ENCODE measurements at regions not wholly inside any gene's neighbourhood (a gene's known extent, or its start where the extent isn't known, plus 50 kb on each side); places are given as distances from the start of the nearest gene placed in this dataset.

DNA sequence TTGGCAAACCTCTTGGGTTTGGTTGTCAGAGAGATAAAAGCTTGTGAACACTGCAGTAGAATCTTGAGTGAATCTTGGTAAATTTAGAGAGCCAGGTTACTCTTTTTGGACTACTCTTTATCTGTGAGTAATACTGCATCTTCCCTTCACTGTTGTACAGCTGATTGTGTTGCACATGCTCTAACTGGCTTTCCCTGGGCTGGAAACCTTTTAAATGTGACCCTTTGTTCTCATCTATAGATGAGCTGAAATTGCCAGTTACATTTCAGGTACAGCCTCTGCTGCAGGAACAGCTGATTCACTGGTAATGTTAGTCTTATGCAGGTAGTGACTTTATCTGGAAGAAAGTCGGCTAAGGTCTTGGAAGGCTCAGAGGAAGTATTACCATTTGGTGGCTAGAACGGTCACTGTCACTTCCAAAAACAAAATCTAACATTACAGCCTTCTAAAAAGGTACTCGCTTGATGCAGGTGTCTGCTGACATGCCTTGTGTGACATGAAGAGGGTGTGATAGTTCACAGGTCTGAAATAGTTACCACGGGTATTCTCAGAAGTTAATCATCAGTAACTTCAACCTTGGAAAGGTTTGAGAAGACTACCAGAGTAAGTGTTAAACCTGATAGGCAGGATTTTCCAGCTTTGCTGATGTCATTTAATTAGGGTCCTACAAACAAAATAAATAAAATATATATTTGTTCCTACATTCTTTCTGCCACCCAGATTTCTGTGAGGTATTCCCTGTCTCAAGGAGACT is 851.1 kb downstream of the SLC4A3 start:
- no peaks in the 10 kb centered on the region for H3K36me3 ChIP-seq (replicated peaks)
- DNase-seq = no peak
- H3K4me3 ChIP-seq (ENCODE audit: low read depth, low read length) = no peak overlapping the region
- no peak overlapping the region for H3K27ac ChIP-seq
- H3K27me3 ChIP-seq (replicated peaks) = no peaks in the 10 kb centered on the region
- in situ Hi-C loops (cut with HindIII; ENCODE audit: low pct_ligation_motif_present, low sequenced_read_pairs) = no loop called here
- TF ChIP-seq, protein P1, sequence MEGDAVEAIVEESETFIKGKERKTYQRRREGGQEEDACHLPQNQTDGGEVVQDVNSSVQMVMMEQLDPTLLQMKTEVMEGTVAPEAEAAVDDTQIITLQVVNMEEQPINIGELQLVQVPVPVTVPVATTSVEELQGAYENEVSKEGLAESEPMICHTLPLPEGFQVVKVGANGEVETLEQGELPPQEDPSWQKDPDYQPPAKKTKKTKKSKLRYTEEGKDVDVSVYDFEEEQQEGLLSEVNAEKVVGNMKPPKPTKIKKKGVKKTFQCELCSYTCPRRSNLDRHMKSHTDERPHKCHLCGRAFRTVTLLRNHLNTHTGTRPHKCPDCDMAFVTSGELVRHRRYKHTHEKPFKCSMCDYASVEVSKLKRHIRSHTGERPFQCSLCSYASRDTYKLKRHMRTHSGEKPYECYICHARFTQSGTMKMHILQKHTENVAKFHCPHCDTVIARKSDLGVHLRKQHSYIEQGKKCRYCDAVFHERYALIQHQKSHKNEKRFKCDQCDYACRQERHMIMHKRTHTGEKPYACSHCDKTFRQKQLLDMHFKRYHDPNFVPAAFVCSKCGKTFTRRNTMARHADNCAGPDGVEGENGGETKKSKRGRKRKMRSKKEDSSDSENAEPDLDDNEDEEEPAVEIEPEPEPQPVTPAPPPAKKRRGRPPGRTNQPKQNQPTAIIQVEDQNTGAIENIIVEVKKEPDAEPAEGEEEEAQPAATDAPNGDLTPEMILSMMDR (IDR thresholded peaks at IDR 0.05; ENCODE audit: low read depth, low read length, missing control alignments) = no peak

DNA sequence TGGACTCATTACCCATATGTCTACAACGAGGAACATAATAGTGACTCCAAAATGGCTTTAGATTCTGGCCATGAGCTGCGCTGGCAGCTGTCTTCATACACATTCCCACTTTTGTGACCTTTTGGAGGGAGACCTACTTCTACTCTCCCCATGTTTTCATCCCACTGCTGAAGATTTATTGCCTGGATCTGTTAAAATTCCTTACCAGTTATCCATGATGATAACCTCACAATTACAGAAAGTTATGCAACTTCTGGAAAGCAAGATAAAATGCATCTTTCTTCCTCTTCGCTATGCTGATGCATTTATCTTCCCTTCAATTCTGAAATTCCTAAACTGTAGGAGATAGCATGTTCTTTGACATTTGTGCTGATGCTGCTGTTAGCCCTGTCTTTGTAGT is 855.3 kb downstream of the SLC4A3 start:
- TF ChIP-seq, protein P1 (IDR thresholded peaks at IDR 0.05; ENCODE audit: low read depth, low read length, missing control alignments) = no peak
- DNase-seq = no peak
- Histone ChIP-seq H3K27ac (no peak overlapping the region), H3K4me3 (ENCODE audit: low read depth, low read length) (no peak overlapping the region), H3K36me3 (replicated peaks) (no peaks in the 10 kb centered on the region), H3K27me3 (replicated peaks) (no peaks in the 10 kb centered on the region)
- in situ Hi-C loops (cut with HindIII; ENCODE audit: low pct_ligation_motif_present, low sequenced_read_pairs) = no loop called here

DNA sequence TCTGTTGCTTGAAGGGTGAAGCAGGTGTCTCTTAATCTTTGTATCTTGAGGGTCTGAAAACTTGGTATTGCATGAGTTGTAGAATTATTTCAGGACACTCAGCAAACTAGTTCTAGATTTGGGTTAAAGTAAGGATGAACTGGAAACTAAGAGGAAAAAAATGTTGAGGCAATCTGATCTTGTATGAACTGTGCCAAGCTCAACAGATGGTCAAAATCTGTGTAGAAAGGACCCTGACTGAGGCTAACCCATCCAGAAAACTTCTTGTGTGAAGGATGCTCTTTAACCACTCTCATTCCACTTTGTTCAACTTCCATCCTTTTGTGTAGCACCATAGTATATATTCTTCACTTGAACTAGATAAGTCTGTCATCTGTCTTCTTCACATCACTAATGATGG is 861.7 kb downstream of the SLC4A3 start:
- TF ChIP-seq, protein P1 (IDR thresholded peaks at IDR 0.05; ENCODE audit: low read depth, low read length, missing control alignments) = no peak

DNA sequence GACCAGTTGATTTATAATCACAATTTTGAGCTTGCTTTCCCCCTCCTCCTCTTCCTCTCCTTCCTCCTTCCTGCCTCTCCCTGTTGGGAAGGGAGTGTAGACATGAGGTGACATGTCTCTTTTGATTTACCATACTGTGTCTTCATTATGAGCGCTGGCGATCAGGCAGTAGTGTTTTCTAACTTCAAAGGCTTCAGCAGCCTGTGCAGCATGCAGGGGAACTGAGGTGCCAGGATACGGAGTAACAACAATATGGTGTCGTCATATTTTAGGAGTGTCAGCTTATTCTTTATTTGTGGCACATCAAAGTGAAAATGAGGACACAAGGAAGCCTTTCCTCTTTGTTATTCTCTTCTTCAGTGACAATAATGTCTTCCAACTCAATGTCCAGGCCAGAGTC is 864.2 kb downstream of the SLC4A3 start:
- no peaks in the 10 kb centered on the region for H3K36me3 ChIP-seq (replicated peaks)
- no peaks in the 10 kb centered on the region for H3K27me3 ChIP-seq (replicated peaks)
- in situ Hi-C loops (cut with HindIII; ENCODE audit: low pct_ligation_motif_present, low sequenced_read_pairs) = no loop called here
- TF ChIP-seq, protein P1 (IDR thresholded peaks at IDR 0.05; ENCODE audit: low read depth, low read length, missing control alignments) = no peak
- no peak for DNase-seq
- H3K4me3 ChIP-seq (ENCODE audit: low read depth, low read length) = no peak overlapping the region
- no peak overlapping the region for H3K27ac ChIP-seq

More for the DNA sequence above, 861.7 kb downstream of the SLC4A3 start:
- H3K27me3 ChIP-seq (replicated peaks) = no peaks in the 10 kb centered on the region
- no peaks in the 10 kb centered on the region for H3K36me3 ChIP-seq (replicated peaks)
- DNase-seq = no peak
- in situ Hi-C loops (cut with HindIII; ENCODE audit: low pct_ligation_motif_present, low sequenced_read_pairs) = no loop called here
- no peak overlapping the region for H3K27ac ChIP-seq
- no peak overlapping the region for H3K4me3 ChIP-seq (ENCODE audit: low read depth, low read length)

DNA sequence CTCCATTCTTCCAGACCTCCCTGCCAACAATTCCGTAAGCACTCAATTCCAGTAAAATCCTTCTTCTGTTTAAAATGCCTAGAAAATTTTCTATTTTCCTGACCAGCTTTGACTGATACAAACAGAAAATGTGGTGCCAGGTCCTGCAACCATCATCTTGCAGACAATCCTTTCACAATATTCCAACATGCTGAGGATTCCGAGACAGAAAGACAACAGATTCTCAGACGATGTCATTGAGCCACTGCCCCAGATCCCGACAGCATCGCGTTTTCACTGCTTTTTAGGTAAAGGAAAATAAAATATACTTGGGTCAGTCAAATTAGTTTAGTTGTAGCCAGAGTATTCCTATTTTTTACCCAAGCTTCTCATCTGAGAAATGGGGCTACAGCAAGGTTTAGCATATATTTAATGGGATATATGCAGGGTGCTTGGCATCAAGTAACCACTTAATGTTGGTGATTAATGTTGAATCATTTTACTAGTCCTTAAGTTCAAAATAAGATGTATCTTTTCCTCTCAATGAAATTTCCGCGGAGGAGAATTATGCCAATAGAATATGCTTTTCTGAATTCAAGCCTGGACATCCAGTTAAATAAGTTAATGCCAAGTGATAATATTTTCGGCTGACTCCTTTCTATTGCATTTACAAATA is 866.6 kb downstream of the SLC4A3 start:
- no peaks in the 10 kb centered on the region for H3K36me3 ChIP-seq (replicated peaks)
- DNase-seq = no peak
- no peak overlapping the region for H3K4me3 ChIP-seq (ENCODE audit: low read depth, low read length)
- H3K27me3 ChIP-seq (replicated peaks) = no peaks in the 10 kb centered on the region
- TF ChIP-seq, protein P1 (IDR thresholded peaks at IDR 0.05; ENCODE audit: low read depth, low read length, missing control alignments) = no peak
- no peak overlapping the region for H3K27ac ChIP-seq
- in situ Hi-C loops (cut with HindIII; ENCODE audit: low pct_ligation_motif_present, low sequenced_read_pairs) = no loop called here
